B cell (primary cell): ENCODE measurements at regions not wholly inside any gene's neighbourhood (a gene's known extent, or its start where the extent isn't known, plus 50 kb on each side); places are given as distances from the start of the nearest gene placed in this dataset.

Experiments used
- ATAC-seq: fragments of 200-7000 bp; cut with Tn5 transposase; one replicate; pipeline ENCODE4 v1.10.0; 2021; ENCODE audit warnings: low read depth, mild to moderate bottlenecking, moderate number of reproducible peaks, moderate library complexity
- CTCF ChIA-PET: fragments of 350-600 bp; sonication (Branson Sonifier 250); formaldehyde crosslinking; loops from one replicate; lab custom pipeline; 2021; ENCODE audit warnings: antibody characterized with exemption, inconsistent platforms; lab: Charles Lee
- POLR2A ChIA-PET: fragments of 350-600 bp; sonication (Branson Sonifier 250); formaldehyde crosslinking; loops from one replicate; lab custom pipeline; 2021; ENCODE audit warnings: antibody characterized with exemption; lab: Charles Lee
- DNase-seq: peaks from one replicate; pipeline ENCODE4 v3.0.0; 2013
- H2AFZ ChIP-seq: 2 replicates; pipeline ENCODE4 v1.6.1; 2012; ENCODE audit warnings: mild to moderate bottlenecking, low read depth, low read length; ENCODE audit not compliant: insufficient read depth, poor library complexity, severe bottlenecking
- H3K27ac ChIP-seq, 2 donors: 1 replicate in 1 of 2; 2 replicates in 1 of 2; pipeline ENCODE4 v1.5.1; 2012 to 2013; ENCODE audit warnings: low read length in 2 of 2, mild to moderate bottlenecking in 2 of 2, moderate library complexity in 1 of 2
- H3K27me3 ChIP-seq, 4 experiments: fragments of 200-600 bp in 1 of 4; sonication (generic) in 1 of 4; replicated peaks in 1 of 4; 1 replicate in 2 of 4; 2 replicates in 2 of 4; pipeline versions ENCODE4 v1.6.1 to v1.7.0; 2013 to 2016; ENCODE audit warnings: low read length in 3 of 4, mild to moderate bottlenecking in 2 of 4, mixed read lengths in 1 of 4, moderate library complexity in 1 of 4; ENCODE audit not compliant: insufficient read depth in 4 of 4, control insufficient read depth in 3 of 4; ENCODE audit errors: control extremely low read depth in 1 of 4
- H3K36me3 ChIP-seq, 2 experiments: replicated peaks in 1 of 2; 1 replicate in 1 of 2; 2 replicates in 1 of 2; pipeline versions ENCODE4 v1.6.1 to v1.7.1; 2013; ENCODE audit warnings: low read length in 1 of 2; ENCODE audit not compliant: insufficient read depth in 2 of 2, control insufficient read depth in 1 of 2; ENCODE audit errors: control extremely low read depth in 1 of 2, extremely low read depth in 1 of 2
- H3K4me1 ChIP-seq, 2 donors: fragments of 200-600 bp in 1 of 2; sonication (generic) in 1 of 2; 1 replicate in 1 of 2; 2 replicates in 1 of 2; pipeline versions ENCODE4 v1.5.1 to v1.6.1; 2013 to 2017; ENCODE audit warnings: low read length in 2 of 2; ENCODE audit not compliant: control insufficient read depth in 2 of 2, insufficient read depth in 2 of 2
- H3K4me2 ChIP-seq: replicated peaks from 2 replicates; pipeline ENCODE3; 2012; ENCODE audit warnings: mild to moderate bottlenecking, low read depth, low read length; ENCODE audit not compliant: poor library complexity, severe bottlenecking
- H3K4me3 ChIP-seq, 5 experiments: fragments of 200-600 bp in 1 of 5; sonication (generic) in 1 of 5; 1 replicate in 3 of 5; 2 replicates in 2 of 5; pipeline versions ENCODE4 v1.5.1 to v1.7.0; 2011 to 2016; ENCODE audit warnings: low read length in 4 of 5, mild to moderate bottlenecking in 4 of 5, low read depth in 2 of 5, control low read depth in 1 of 5, moderate library complexity in 1 of 5; ENCODE audit not compliant: insufficient read depth in 1 of 5; ENCODE audit errors: control extremely low read depth in 1 of 5, extremely low read depth in 1 of 5
- H3K79me2 ChIP-seq: fragments of 200-600 bp; sonication (generic); one replicate; pipeline ENCODE4 v1.6.0; 2016; ENCODE audit warnings: low read length; ENCODE audit not compliant: control insufficient read depth, insufficient read depth
- H3K9ac ChIP-seq: fragments of 200-600 bp; sonication (generic); 2 replicates; pipeline ENCODE4 v1.6.1; 2017; ENCODE audit warnings: mild to moderate bottlenecking, low read length, moderate library complexity
- H3K9me3 ChIP-seq, 3 donors: one replicate each; pipeline versions ENCODE4 v1.6.1 to v1.7.1; 2013; ENCODE audit warnings: low read length in 2 of 3; ENCODE audit not compliant: control insufficient read depth in 2 of 3, insufficient read depth in 1 of 3; ENCODE audit errors: control extremely low read depth in 1 of 3
- H4K20me1 ChIP-seq: 2 replicates; pipeline ENCODE4 v1.6.0; 2012; ENCODE audit warnings: mild to moderate bottlenecking, low read length; ENCODE audit not compliant: insufficient read depth, control insufficient read depth, poor library complexity, severe bottlenecking
- H3K27ac Mint-ChIP-seq: one replicate; pipeline ENCODE4 v1.8.0; 2021; ENCODE audit warnings: mixed read lengths
- H3K27me3 Mint-ChIP-seq: one replicate; pipeline ENCODE4 v1.8.0; 2021; ENCODE audit warnings: mixed read lengths
- H3K4me1 Mint-ChIP-seq: one replicate; pipeline ENCODE4 v1.8.0; 2021; ENCODE audit warnings: mixed read lengths
- H3K4me3 Mint-ChIP-seq: one replicate; pipeline ENCODE4 v1.8.0; 2021; ENCODE audit warnings: mixed read lengths
- H3K9me3 Mint-ChIP-seq: one replicate; pipeline ENCODE4 v1.8.0; 2022; ENCODE audit warnings: mixed read lengths; ENCODE audit not compliant: insufficient read depth
- EZH2 ChIP-seq: IDR thresholded peaks from 2 replicates; pipeline ENCODE4 v1.6.1; 2012; ENCODE audit warnings: borderline replicate concordance, low read depth, mild to moderate bottlenecking, moderate library complexity, low read length; ENCODE audit not compliant: insufficient read depth, poor library complexity, severe bottlenecking
- WGBS: methylation state at CpG from one replicate; pipeline ENCODE4 v1.1.5; 2013; ENCODE audit warnings: missing lambda C conversion rate; ENCODE audit not compliant: insufficient coverage; 5-methylcytosine and 5-hydroxymethylcytosine counted together
- intact Hi-C: fragments of 100-400 bp; cut with micrococcal nuclease; formaldehyde crosslinking; loops from one replicate; pipeline ENCODE4 v1.10.0; 2022
- TF ChIP-seq, protein P1 (sequence below): fragments of 200-600 bp; IDR thresholded peaks from one replicate; pipeline ENCODE4 v1.8.0; 2022; ENCODE audit warnings: antibody characterized with exemption, mild to moderate bottlenecking

DNA sequence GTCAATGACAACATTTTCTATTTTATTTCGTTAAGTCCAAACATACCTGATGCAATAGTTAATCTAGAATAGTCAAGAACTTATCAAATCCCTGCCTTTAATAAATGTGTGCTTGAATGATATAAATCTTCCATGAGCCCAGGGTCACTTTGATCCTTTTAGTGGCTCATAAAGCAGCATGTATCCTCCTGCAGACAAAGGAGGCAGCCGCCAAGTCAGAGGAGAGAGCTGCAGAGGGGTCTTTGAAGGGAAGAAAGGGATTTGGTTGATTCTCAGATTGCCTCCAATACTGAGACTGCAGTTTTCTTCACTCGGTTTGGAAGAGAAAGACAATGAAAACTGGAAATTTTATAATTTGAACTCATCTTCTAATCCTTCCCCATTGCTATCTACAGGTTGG, 378.4 kb upstream of the PIK3C3 start:
- Mint-ChIP-seq H3K27ac (no peak overlapping the region), H3K9me3 (no peaks in the 10 kb centered on the region), H3K27me3 (no peaks in the 10 kb centered on the region), H3K4me1 (no peaks in the 10 kb centered on the region), H3K4me3 (no peak overlapping the region)
- TF ChIP-seq, protein P1, sequence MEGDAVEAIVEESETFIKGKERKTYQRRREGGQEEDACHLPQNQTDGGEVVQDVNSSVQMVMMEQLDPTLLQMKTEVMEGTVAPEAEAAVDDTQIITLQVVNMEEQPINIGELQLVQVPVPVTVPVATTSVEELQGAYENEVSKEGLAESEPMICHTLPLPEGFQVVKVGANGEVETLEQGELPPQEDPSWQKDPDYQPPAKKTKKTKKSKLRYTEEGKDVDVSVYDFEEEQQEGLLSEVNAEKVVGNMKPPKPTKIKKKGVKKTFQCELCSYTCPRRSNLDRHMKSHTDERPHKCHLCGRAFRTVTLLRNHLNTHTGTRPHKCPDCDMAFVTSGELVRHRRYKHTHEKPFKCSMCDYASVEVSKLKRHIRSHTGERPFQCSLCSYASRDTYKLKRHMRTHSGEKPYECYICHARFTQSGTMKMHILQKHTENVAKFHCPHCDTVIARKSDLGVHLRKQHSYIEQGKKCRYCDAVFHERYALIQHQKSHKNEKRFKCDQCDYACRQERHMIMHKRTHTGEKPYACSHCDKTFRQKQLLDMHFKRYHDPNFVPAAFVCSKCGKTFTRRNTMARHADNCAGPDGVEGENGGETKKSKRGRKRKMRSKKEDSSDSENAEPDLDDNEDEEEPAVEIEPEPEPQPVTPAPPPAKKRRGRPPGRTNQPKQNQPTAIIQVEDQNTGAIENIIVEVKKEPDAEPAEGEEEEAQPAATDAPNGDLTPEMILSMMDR = no peak
- TF ChIP-seq EZH2 = no peak
- no peaks in the 10 kb centered on the region for H3K27me3 ChIP-seq
- H3K79me2 ChIP-seq = no peaks in the 10 kb centered on the region
- ChIA-PET POLR2A (no interaction called here), CTCF (no interaction called here)
- no peak for ATAC-seq
- H3K4me2 ChIP-seq = no peak overlapping the region
- no peak overlapping the region for H3K9ac ChIP-seq
- no peak overlapping the region for H3K27ac ChIP-seq
- no peaks in the 10 kb centered on the region for H3K36me3 ChIP-seq
- no peak for DNase-seq
- no peak overlapping the region for H2AFZ ChIP-seq
- no peaks in the 10 kb centered on the region for H4K20me1 ChIP-seq
- intact Hi-C loops = no loop called here
- no peak overlapping the region for H3K4me3 ChIP-seq
- WGBS = no CpG with 5 or more reads among the region's 3 CpGs
- no peaks in the 10 kb centered on the region for H3K4me1 ChIP-seq
- H3K9me3 ChIP-seq = no peaks in the 10 kb centered on the region

- no peak for TF ChIP-seq EZH2
- TF ChIP-seq, protein P1 = no peak
- Histone ChIP-seq H2AFZ (no peak overlapping the region), H3K36me3 (no peaks in the 10 kb centered on the region), H3K9ac (no peak overlapping the region), H3K9me3 (no peaks in the 10 kb centered on the region), H3K4me1 (no peaks in the 10 kb centered on the region), H4K20me1 (no peaks in the 10 kb centered on the region), H3K4me3 (no peak overlapping the region), H3K27me3 (no peaks in the 10 kb centered on the region), H3K4me2 (no peak overlapping the region), H3K79me2 (no peaks in the 10 kb centered on the region), H3K27ac (no peak overlapping the region)
- Mint-ChIP-seq H3K27me3 (no peaks in the 10 kb centered on the region), H3K4me1 (no peaks in the 10 kb centered on the region), H3K9me3 (peaks cover 4% of the 10 kb centered on the region), H3K27ac (no peak overlapping the region), H3K4me3 (no peak overlapping the region)
- ChIA-PET POLR2A (no interaction called here), CTCF (no interaction called here)
- WGBS = no CpG with 5 or more reads among the region's 1 CpG
- DNase-seq = no peak
- intact Hi-C loops = no loop called here
- no peak for ATAC-seq
These were observed 385.2 kb upstream of the PIK3C3 start for GRCh38 chr18:41569867-41570266.
